K562 (cell line): ENCODE measurements at regions not wholly inside any gene's neighbourhood (a gene's known extent, or its start where the extent isn't known, plus 50 kb on each side); places are given as distances from the start of the nearest gene placed in this dataset.

ENCODE experiments used
- BDP1 ChIP-seq: IDR thresholded peaks from 3 replicates; pipeline ENCODE4 v1.6.1; 2011; ENCODE audit not compliant: insufficient read length, insufficient read depth
- CTCFL ChIP-seq: IDR thresholded peaks from 2 replicates; pipeline ENCODE4 v1.6.1; 2011; ENCODE audit warnings: borderline replicate concordance, low read depth, mild to moderate bottlenecking, moderate library complexity, low read length; ENCODE audit not compliant: insufficient read depth, poor library complexity, severe bottlenecking
- E2F3 ChIP-seq: fragments of 250-450 bp; sonication (Bioruptor Pico); IDR thresholded peaks from 2 replicates; pipeline ENCODE4 v1.4.0; 2020; ENCODE audit warnings: mild to moderate bottlenecking
- JUND ChIP-seq, 2 experiments: IDR thresholded peaks; 2 replicates in 1 of 2; 3 replicates in 1 of 2; pipeline ENCODE4 v1.6.1; 2011; ENCODE audit warnings: borderline replicate concordance in 2 of 2, low read depth in 2 of 2, low read length in 2 of 2, improper control_type of control experiment in 1 of 2, missing biosample characterization in 1 of 2, missing genetic modification characterization in 1 of 2, missing genetic modification reagents in 1 of 2
- MECOM ChIP-seq: fragments of 250-450 bp; sonication (Bioruptor Pico); IDR thresholded peaks from 2 replicates; pipeline ENCODE4 v1.8.0; 2022; ENCODE audit warnings: inconsistent platforms
- POLR2AphosphoS2 ChIP-seq: IDR thresholded peaks from 2 replicates; pipeline ENCODE4 v1.6.1; 2012; ENCODE audit warnings: low read length, improper control_type of control experiment
- TCF3 ChIP-seq: sonication (generic); formaldehyde crosslinking; IDR thresholded peaks from 2 replicates; pipeline ENCODE4 v1.4.0; 2020; ENCODE audit warnings: mild to moderate bottlenecking, missing genetic modification reagents
- TEAD4 ChIP-seq, 2 experiments: sonication (generic) in 1 of 2; formaldehyde crosslinking in 1 of 2; IDR thresholded peaks; 2 replicates each; pipeline versions ENCODE4 v1.6.1 to v1.8.0; 2012 to 2022; ENCODE audit warnings: borderline replicate concordance in 1 of 2, inconsistent platforms in 1 of 2, low read length in 1 of 2, mild to moderate bottlenecking in 1 of 2, missing genetic modification reagents in 1 of 2
- ZSCAN32 ChIP-seq: fragments of 450-650 bp; formaldehyde crosslinking; IDR thresholded peaks from 2 replicates; pipeline ENCODE4 v1.4.0; 2020; ENCODE audit warnings: mild to moderate bottlenecking, moderate library complexity
- TF ChIP-seq, protein P1 (sequence below): fragments of 150-350 bp; IDR thresholded peaks from 2 replicates; pipeline ENCODE4 v1.6.1; 2014; ENCODE audit warnings: low read depth, mild to moderate bottlenecking, low read length, borderline replicate concordance
- TF ChIP-seq, protein P2 (sequence below): fragments of 250-450 bp; sonication (Bioruptor Pico); IDR thresholded peaks from 2 replicates; pipeline ENCODE4 v1.8.0; 2022; ENCODE audit warnings: inconsistent platforms
- TF ChIP-seq, protein P3 (sequence below): sonication (generic); formaldehyde crosslinking; IDR thresholded peaks from 2 replicates; pipeline ENCODE4 v1.8.1; 2023; ENCODE audit warnings: mild to moderate bottlenecking, missing genetic modification reagents

DNA sequence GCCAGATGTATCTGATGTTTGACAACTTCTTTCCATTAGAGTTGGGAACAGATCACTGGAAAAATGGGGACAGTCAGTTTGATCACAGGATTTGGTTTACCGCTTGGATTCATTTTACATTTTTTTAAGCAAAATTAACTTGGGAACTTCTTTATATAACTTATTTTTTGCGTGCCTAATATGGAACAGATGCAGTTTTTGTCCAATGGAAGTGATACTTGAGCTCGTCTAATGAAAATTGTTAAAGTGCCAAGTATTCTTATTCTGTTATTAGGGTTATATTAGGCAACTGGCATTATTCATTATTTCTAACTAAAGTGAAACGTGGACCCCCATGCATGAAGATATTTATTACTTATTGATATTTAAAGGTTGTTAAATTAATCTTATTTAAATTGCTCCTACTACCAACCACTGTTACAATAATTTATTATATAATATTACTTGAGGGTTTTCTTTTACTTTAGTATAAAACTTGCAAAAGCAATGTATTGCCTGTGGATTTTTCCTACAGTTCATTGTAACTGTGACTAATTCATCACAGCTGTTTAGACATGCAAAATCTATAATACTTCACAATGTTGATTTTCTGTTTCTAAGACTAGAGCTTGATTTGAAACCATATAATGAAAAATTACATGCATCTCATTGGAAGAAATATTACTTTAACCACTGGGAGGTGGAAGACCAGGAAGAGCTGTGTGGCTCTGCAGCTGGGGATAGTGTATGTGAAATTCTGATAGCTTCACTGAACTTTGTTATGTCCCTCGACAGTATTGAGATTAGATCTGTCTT lies 787.3 kb upstream of the WWC1 start (continued):
- TF ChIP-seq, protein P1, sequence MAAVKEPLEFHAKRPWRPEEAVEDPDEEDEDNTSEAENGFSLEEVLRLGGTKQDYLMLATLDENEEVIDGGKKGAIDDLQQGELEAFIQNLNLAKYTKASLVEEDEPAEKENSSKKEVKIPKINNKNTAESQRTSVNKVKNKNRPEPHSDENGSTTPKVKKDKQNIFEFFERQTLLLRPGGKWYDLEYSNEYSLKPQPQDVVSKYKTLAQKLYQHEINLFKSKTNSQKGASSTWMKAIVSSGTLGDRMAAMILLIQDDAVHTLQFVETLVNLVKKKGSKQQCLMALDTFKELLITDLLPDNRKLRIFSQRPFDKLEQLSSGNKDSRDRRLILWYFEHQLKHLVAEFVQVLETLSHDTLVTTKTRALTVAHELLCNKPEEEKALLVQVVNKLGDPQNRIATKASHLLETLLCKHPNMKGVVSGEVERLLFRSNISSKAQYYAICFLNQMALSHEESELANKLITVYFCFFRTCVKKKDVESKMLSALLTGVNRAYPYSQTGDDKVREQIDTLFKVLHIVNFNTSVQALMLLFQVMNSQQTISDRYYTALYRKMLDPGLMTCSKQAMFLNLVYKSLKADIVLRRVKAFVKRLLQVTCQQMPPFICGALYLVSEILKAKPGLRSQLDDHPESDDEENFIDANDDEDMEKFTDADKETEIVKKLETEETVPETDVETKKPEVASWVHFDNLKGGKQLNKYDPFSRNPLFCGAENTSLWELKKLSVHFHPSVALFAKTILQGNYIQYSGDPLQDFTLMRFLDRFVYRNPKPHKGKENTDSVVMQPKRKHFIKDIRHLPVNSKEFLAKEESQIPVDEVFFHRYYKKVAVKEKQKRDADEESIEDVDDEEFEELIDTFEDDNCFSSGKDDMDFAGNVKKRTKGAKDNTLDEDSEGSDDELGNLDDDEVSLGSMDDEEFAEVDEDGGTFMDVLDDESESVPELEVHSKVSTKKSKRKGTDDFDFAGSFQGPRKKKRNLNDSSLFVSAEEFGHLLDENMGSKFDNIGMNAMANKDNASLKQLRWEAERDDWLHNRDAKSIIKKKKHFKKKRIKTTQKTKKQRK: no peak
- TF ChIP-seq, protein P2, sequence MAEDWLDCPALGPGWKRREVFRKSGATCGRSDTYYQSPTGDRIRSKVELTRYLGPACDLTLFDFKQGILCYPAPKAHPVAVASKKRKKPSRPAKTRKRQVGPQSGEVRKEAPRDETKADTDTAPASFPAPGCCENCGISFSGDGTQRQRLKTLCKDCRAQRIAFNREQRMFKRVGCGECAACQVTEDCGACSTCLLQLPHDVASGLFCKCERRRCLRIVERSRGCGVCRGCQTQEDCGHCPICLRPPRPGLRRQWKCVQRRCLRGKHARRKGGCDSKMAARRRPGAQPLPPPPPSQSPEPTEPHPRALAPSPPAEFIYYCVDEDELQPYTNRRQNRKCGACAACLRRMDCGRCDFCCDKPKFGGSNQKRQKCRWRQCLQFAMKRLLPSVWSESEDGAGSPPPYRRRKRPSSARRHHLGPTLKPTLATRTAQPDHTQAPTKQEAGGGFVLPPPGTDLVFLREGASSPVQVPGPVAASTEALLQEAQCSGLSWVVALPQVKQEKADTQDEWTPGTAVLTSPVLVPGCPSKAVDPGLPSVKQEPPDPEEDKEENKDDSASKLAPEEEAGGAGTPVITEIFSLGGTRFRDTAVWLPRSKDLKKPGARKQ: no peak
- TF ChIP-seq CTCFL (no peak), MECOM (CRISPR knock-in tag) (no peak), JUND (IDR thresholded peaks at IDR 0.05; ENCODE audit: borderline replicate concordance, low read depth, low read length) (no peak), JUND (tag; IDR thresholded peaks at IDR 0.05; ENCODE audit: borderline replicate concordance, low read depth, low read length) (no peak), BDP1 (no peak), E2F3 (CRISPR knock-in tag) (no peak), TEAD4 (IDR thresholded peaks at IDR 0.05; ENCODE audit: low read length) (no peak), TEAD4 (CRISPR knock-in tag; IDR thresholded peaks at IDR 0.05; ENCODE audit: borderline replicate concordance) (no peak), TCF3 (no peak), POLR2AphosphoS2 (no peak), ZSCAN32 (CRISPR knock-in tag) (no peak)
- TF ChIP-seq, protein P3, sequence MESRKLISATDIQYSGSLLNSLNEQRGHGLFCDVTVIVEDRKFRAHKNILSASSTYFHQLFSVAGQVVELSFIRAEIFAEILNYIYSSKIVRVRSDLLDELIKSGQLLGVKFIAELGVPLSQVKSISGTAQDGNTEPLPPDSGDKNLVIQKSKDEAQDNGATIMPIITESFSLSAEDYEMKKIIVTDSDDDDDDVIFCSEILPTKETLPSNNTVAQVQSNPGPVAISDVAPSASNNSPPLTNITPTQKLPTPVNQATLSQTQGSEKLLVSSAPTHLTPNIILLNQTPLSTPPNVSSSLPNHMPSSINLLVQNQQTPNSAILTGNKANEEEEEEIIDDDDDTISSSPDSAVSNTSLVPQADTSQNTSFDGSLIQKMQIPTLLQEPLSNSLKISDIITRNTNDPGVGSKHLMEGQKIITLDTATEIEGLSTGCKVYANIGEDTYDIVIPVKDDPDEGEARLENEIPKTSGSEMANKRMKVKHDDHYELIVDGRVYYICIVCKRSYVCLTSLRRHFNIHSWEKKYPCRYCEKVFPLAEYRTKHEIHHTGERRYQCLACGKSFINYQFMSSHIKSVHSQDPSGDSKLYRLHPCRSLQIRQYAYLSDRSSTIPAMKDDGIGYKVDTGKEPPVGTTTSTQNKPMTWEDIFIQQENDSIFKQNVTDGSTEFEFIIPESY (CRISPR knock-in tag): no peak
- TF ChIP-seq, all 486 proteins: peak for 0
